Smooth muscle cell (in vitro differentiated cells): ENCODE measurements at regions not wholly inside any gene's neighbourhood (a gene's known extent, or its start where the extent isn't known, plus 50 kb on each side); places are given as distances from the start of the nearest gene placed in this dataset.

Experiments used
- DNase-seq: peaks from one replicate; lab custom pipeline; 2025; ENCODE audit not compliant: unreplicated experiment; lab: John Stamatoyannopoulos, UW
- H2AFZ ChIP-seq: fragments of 200-600 bp; sonication (generic); 2 replicates; pipeline ENCODE4 v1.6.0; 2016; ENCODE audit warnings: antibody characterized with exemption, low read depth, mild to moderate bottlenecking
- H3F3A ChIP-seq: fragments of 200-600 bp; sonication (generic); 2 replicates; pipeline ENCODE4 v1.6.0; 2017; ENCODE audit warnings: antibody characterized with exemption, low read depth
- H3K27ac ChIP-seq: fragments of 200-600 bp; sonication (generic); 2 replicates; pipeline ENCODE4 v1.5.1; 2016; ENCODE audit warnings: low read depth, mild to moderate bottlenecking
- H3K27me3 ChIP-seq: fragments of 200-600 bp; sonication (generic); 2 replicates; pipeline ENCODE4 v1.6.1; 2016; ENCODE audit warnings: low read depth, mild to moderate bottlenecking
- H3K36me3 ChIP-seq: fragments of 200-600 bp; sonication (generic); 2 replicates; pipeline ENCODE4 v1.5.1; 2016; ENCODE audit warnings: low read depth
- H3K4me1 ChIP-seq: fragments of 200-600 bp; sonication (generic); 2 replicates; pipeline ENCODE4 v1.5.1; 2016; ENCODE audit warnings: low read depth
- H3K4me2 ChIP-seq: fragments of 200-600 bp; sonication (generic); 2 replicates; pipeline ENCODE4 v1.6.0; 2016; ENCODE audit warnings: mild to moderate bottlenecking
- H3K4me3 ChIP-seq: fragments of 200-600 bp; sonication (generic); 2 replicates; pipeline ENCODE4 v1.5.1; 2016; ENCODE audit warnings: mild to moderate bottlenecking
- H3K79me2 ChIP-seq: fragments of 200-600 bp; sonication (generic); 2 replicates; pipeline ENCODE4 v1.6.0; 2016; ENCODE audit warnings: low read depth, mild to moderate bottlenecking
- H3K9ac ChIP-seq: fragments of 200-600 bp; sonication (generic); 2 replicates; pipeline ENCODE4 v1.6.0; 2016; ENCODE audit warnings: low read depth
- H3K9me3 ChIP-seq: fragments of 200-600 bp; sonication (generic); replicated peaks from 2 replicates; pipeline ENCODE4 v1.5.1; 2016; ENCODE audit warnings: low read depth
- H4K20me1 ChIP-seq: fragments of 200-600 bp; sonication (generic); 2 replicates; pipeline ENCODE4 v1.6.0; 2016; ENCODE audit warnings: low read depth
- CTCF ChIP-seq: fragments of 200-600 bp; sonication (generic); IDR thresholded peaks from 2 replicates; pipeline ENCODE4 v1.5.1; 2017; ENCODE audit warnings: borderline replicate concordance, mild to moderate bottlenecking, antibody characterized with exemption; ENCODE audit not compliant: insufficient read depth, poor library complexity, severe bottlenecking
- WGBS: methylation state at CpG from one replicate; pipeline ENCODE4 v1.1.7; 2016; ENCODE audit warnings: low lambda C conversion rate; 5-methylcytosine and 5-hydroxymethylcytosine counted together

DNA sequence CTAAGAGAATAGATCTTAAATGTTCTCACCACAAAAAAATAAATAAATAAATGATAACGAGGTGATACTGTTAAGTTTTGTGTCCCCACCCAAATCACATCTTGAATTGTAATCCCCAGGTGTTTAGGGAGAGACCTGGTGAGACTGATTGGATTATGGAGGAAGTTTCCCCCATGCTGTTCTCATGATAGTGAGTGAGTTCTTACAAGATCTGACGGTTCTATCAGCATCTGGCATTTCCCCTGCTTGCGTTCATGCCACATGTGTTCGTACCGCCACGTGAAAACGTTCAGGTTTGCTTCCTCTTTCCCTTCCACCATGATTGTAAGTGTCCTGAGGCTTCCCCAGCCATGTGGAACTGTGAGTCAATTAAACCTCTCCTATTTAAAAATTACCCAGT lies 1514.8 kb upstream of the TENM4 start:
- Histone ChIP-seq H3K9ac (no peak overlapping the region), H3K4me2 (no peak overlapping the region), H3K27me3 (no peaks in the 10 kb centered on the region), H3K36me3 (no peaks in the 10 kb centered on the region), H2AFZ (no peak overlapping the region), H3K4me1 (no peaks in the 10 kb centered on the region), H3K4me3 (no peak overlapping the region), H3F3A (no peaks in the 10 kb centered on the region), H3K9me3 (no peaks in the 10 kb centered on the region), H4K20me1 (no peaks in the 10 kb centered on the region), H3K27ac (no peak overlapping the region), H3K79me2 (no peaks in the 10 kb centered on the region)
- WGBS: 95% methylated on average over 7 of the region's 7 CpGs
- no peak for TF ChIP-seq CTCF
- no peak for DNase-seq

GRCh38 chr11:80948781-80949180 lies 1508.0 kb upstream of the TENM4 start:
- H4K20me1 ChIP-seq: no peaks in the 10 kb centered on the region
- no peaks in the 10 kb centered on the region for H3K4me1 ChIP-seq
- no peak overlapping the region for H3K4me3 ChIP-seq
- no peaks in the 10 kb centered on the region for H3K27me3 ChIP-seq
- TF ChIP-seq CTCF: no peak
- H3F3A ChIP-seq: no peaks in the 10 kb centered on the region
- H3K9ac ChIP-seq: no peak overlapping the region
- no peak for DNase-seq
- 91% methylated on average over 2 of the region's 2 CpGs for WGBS
- H3K4me2 ChIP-seq: no peak overlapping the region
- no peak overlapping the region for H2AFZ ChIP-seq
- H3K9me3 ChIP-seq: no peaks in the 10 kb centered on the region
- H3K36me3 ChIP-seq: no peaks in the 10 kb centered on the region
- H3K79me2 ChIP-seq: no peaks in the 10 kb centered on the region
- H3K27ac ChIP-seq: no peak overlapping the region

DNA sequence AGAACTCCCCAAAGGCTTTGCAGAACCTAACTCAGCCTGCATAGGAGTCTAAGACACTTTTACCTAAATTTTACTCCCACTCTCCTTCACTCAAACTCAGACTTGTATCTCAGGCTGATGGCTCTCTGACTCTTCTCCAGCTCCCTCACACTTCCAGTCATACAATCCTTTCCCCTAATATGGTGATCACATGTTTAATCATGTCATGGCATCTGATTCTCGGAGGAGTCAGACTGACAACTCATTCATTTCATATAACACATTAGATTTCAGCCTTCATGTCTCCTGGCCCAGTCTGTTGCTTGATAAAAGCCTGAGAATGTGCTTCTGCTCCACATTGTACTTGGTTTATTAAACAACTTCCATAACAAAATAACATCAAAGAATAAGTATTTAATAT lies 1503.9 kb upstream of the TENM4 start:
- no peak overlapping the region for H3K27ac ChIP-seq
- H3K27me3 ChIP-seq: no peaks in the 10 kb centered on the region
- H4K20me1 ChIP-seq: no peaks in the 10 kb centered on the region
- no peaks in the 10 kb centered on the region for H3K9me3 ChIP-seq
- H3F3A ChIP-seq: no peaks in the 10 kb centered on the region
- no peak for DNase-seq
- no peak for TF ChIP-seq CTCF
- H3K79me2 ChIP-seq: no peaks in the 10 kb centered on the region
- no peak overlapping the region for H2AFZ ChIP-seq
- no peak overlapping the region for H3K4me2 ChIP-seq
- 86% methylated on average over 1 of the region's 1 CpG for WGBS
- H3K4me3 ChIP-seq: no peak overlapping the region
- H3K9ac ChIP-seq: no peak overlapping the region
- H3K4me1 ChIP-seq: peaks cover 4% of the 10 kb centered on the region
- no peaks in the 10 kb centered on the region for H3K36me3 ChIP-seq

DNA sequence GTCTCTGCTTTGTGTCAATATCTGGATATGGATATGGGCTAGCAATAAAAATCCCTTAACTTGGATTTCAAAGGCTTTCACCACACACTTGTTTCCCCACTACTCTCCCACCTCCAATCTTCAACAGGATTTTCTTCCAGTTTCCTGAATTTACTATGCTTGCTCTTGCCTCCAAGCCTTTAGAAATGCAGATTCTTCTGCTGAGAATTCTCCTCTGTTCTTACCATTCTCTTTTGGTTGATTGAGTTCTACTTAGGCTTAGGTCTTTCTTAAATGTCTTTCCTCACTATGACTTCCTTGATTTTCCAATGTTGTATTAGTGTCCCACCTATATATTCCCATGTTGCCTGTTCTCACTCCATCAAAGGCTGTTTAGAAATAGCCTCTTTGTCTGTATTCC lies 1502.4 kb upstream of the TENM4 start:
- H3K4me3 ChIP-seq: no peak overlapping the region
- H3K79me2 ChIP-seq: no peaks in the 10 kb centered on the region
- DNase-seq: no peak
- no peak overlapping the region for H3K9ac ChIP-seq
- peaks cover 4% of the 10 kb centered on the region for H3K4me1 ChIP-seq
- no peaks in the 10 kb centered on the region for H3K9me3 ChIP-seq
- no peaks in the 10 kb centered on the region for H4K20me1 ChIP-seq
- H2AFZ ChIP-seq: no peak overlapping the region
- no peaks in the 10 kb centered on the region for H3K36me3 ChIP-seq
- TF ChIP-seq CTCF: no peak
- no peaks in the 10 kb centered on the region for H3K27me3 ChIP-seq
- H3F3A ChIP-seq: no peaks in the 10 kb centered on the region
- no peak overlapping the region for H3K4me2 ChIP-seq
- no peak overlapping the region for H3K27ac ChIP-seq
